Mammary epithelial cell (primary cell): ENCODE measurements at regions not wholly inside any gene's neighbourhood (a gene's known extent, or its start where the extent isn't known, plus 50 kb on each side); places are given as distances from the start of the nearest gene placed in this dataset.

ENCODE experiments used
- CTCF ChIP-seq, 2 donors: IDR thresholded peaks in 1 of 2; conservative IDR thresholded peaks in 1 of 2; 2 replicates each; pipeline ENCODE4 v1.5.1; 2011 to 2012; ENCODE audit warnings: inconsistent platforms in 2 of 2, low read length in 2 of 2, mild to moderate bottlenecking in 2 of 2, control low read depth in 1 of 2, low read depth in 1 of 2; ENCODE audit not compliant: insufficient read depth in 1 of 2; ENCODE audit errors: extremely low read depth in 1 of 2
- EZH2 ChIP-seq: IDR thresholded peaks from 2 replicates; pipeline ENCODE4 v1.6.1; 2012; ENCODE audit warnings: low read length, inconsistent platforms, borderline replicate concordance

- TF ChIP-seq CTCF (conservative IDR thresholded peaks at IDR 0.05 in 1 of 2, IDR thresholded peaks at IDR 0.05 in 1 of 2; ENCODE audit: extremely low read depth in 1 of 2, insufficient read depth in 1 of 2, low read depth in 1 of 2, low read length in 2 of 2) (no peak), EZH2 (no peak)
Observed at GRCh38 chr5:82910491-82910890, 166.7 kb downstream of the TMEM167A start.
